ENCODE measurements at regions not wholly inside any gene's neighbourhood (a gene's known extent, or its start where the extent isn't known, plus 50 kb on each side); places are given as distances from the start of the nearest gene placed in this dataset.

DNA sequence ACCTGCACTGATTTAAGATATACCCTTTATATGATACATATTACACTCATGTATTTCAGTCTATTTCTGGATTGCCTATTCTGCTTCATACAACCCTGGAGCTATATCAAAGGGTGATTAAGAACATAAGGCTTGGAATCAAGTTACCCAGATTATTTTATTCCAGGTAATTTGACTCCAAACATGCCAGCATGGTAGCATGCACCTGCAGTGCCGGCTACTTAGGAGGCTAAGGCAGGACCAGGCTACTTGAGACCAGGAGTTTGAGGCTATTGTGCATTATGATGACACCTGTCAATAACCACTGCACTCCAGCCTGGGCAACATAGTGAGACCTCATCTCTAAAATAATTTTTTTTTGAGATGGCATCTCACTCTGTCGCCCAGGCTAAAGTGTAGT is 50.4 kb upstream of the NEO1 start:
- DNase-seq (ENCODE audit: low spot score), result no peak

DNA sequence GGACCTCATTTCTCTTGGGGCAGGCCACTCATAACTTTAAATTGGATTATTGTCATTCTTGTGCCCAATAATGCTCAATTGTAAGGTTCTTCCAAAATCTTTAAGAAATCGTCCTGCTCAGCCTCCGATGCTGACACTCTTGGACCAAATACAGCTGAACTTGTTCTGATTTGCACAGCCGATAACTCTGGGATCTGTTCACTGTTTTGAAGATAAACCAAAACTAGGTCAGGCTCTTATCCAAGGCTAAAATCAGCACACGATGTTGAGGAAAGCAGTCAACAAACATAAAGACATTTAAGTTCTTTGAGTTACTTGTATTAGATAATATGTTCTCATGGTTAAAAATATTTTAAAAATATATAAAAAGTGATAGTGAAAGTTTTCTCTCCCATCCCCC is 52.0 kb upstream of the NEO1 start:
- no peak for DNase-seq (ENCODE audit: low spot score)

DNA sequence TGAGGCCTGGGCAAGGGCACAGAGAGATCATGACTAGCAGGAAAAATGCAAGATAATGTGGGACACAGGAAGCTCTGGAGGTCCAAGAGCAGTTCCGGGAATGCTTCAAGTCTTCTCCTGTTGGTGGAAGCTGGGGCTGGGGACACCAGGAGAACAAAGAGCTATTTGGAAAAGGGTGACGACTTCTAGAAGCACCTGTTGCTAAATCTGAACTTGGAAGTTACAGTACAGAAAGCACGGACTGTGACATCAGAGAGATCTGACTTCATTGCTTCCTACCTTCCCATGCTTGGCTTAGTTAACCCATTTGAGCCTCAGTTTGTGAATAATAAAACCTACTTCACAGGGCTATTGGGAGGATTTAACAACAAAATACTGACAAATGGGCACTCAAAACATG is 52.7 kb upstream of the NEO1 start:
- DNase-seq (ENCODE audit: low spot score), result no peak

DNA sequence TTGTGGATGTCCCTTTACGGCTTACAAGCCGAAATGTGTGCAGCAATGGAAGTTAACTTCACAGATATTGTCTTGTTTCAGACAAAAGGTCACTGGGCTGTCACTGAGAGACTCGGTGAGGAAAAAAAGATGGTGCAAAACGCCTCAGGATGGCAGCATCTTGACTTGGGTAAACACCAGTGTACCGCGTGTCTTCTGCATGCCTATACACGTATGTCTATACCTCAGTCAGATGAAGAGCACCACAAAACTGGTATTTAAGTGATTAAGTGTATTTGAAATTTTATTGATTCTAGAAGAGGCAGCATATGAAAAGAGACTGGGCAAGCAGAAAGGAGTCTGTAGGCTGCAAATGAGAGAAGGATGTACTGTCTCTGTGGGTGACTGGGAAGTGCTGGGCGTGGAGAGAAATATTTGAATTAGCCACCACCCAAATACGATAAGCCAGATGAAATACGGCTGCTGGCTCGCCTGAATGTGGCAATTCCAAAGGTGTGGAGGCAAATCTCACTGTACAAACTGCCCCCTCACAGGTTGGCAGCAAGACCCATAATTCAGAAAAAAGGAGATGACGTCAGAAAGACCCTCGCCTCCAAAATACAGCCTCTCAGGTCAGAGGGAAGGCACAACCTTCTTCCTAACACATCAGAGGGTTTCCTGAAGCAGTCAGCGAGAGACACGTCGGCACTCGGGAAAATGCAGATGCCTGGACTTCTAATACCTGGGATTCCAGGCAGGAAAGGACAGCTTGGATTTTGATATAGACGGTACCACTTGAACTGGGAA is 53.4 kb upstream of the NEO1 start:
- DNase-seq (ENCODE audit: low spot score), result no peak

DNA sequence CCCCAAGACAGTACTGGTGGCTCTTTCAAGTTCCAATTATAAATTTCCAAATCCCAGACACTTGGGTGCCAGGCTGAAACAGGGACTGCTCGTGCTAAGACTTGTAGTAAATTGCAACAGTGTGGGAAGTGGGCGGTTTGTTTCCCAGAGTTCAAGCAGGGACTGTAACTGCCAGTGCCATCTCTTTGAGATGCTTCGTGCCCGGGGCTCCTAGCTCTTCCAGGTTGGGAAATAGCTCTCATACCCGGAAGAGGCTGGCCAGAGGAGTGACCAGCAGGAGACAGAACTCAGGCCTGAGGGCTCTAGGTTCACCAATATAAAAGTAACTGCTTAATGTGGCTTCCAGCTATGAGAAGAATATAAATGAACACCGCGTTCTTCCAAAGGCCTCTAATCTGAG is 54.0 kb upstream of the NEO1 start:
- no peak for DNase-seq (ENCODE audit: low spot score)

DNA sequence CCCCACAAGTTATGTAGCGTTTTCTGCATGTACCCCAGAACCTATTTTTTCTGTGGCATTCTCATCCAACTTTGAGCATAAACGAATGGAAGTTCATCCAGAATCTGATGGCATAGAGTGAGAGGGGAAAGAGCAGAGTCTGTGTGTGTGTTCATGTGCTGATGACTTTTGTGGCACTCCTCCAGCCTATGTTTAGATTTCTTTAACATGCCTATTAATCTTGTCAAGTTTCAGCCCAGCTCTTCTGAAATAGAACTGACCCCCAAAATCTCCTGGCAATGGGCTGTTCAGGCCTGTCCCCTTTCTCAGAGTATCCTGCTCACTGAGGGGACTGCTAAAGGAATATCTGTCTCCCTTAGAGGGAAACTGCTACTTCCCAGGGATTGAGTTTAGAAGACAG is 56.4 kb upstream of the NEO1 start:
- no peak for DNase-seq (ENCODE audit: low spot score)

DNA sequence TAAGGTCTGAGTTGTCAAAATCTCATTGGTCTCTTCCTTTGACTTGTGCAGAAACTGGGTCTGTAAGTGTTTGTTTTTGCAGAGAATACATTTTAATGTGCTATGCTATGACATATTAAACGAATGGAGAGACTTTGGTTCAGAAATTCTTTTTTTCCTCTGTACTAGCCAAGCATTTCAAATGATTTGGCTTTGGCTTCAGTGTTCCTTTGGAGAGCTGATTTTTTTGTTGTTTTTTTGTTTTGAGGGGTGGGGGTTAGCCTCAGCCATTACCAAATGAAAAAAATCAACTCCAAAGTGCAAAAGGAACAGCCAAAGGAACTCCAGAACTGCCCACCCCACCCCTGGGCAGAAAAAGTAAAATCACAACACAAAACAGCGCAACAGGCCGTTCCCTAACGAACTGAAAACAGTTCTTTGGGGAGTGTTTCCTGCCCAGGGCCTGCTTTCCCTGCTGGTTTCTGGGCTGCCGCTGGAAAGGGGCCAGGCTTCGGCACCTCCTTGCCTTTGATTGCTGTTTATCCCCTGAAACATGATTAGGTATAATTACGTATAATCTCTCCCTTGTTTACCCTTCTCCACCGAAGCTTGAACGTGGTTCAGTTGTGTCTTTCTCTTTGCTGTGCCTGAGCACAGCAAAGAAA is 57.6 kb upstream of the NEO1 start:
- DNase-seq (ENCODE audit: low spot score), result no peak

DNA sequence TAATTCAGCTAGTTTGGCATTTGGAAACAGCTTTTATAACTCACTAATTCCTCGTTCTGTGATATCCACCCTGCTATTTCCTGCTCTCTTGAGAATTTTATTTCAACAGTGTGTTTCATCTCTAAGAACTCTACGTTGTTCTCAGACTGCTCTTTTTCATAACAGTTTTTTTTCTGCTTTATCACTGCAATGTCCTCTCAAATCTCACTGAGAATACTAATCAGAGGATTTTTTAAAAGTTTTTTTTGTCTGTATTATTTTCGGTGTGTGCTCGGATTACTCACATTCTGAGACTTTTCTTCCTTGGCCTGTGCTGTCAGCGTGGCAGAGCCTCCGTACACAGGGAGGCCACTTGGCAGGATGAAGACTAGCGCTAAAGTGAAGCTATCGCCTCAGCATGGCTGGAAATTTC is 59.4 kb upstream of the NEO1 start:
- no peak for DNase-seq (ENCODE audit: low spot score)

DNA sequence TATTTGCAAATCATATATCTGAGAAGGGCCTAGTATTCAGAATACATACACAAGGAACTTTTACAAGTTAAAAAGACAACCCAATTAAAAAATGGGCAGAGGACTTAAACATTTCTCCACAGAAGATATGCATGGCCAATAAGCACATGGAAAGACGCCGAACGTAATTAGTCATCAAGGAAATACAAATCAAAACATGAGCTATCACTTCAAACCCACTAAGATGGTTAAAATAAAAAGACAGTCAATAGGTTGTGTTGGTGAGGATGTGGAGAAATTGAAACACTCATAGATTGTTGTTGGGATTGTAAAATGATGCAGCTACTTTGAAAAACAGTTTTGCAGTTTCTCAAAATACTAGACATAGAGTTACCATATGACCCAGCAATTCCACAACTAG is 61.2 kb upstream of the NEO1 start:
- no peak for DNase-seq (ENCODE audit: low spot score)

DNA sequence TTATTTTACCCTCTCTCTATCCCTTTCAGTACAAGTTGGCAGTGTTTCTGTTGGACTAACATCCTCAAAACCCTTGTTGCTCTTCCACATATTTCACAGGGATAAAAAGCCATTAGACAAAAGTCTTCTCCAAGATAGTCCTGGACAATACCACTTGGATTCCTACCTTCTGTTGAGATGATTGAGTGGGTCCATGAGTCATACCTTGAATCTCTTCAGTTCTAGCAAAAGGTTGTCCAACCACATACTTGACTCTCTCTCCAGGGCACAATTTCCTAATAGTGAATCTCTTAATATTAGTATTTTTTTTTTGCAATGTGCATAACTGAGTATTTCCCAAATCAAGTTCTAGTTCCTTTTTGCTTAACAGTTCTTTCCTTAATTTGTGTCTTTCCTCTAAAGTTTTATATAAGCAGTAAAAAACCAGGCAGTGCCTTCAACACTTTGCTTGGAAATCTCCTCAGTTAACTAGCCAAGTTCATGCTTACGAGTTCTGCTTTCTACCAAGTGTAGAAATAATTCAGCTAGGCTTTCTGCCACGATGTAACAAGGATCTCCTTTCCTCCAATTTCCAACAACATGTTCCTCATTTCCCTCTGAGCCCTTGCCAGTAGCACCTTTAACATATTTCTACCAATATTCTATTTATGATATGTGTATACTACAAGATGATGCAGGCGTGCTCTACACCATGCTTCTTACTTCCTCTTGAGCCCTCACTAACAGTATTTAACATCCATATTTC is 68.3 kb upstream of the NEO1 start:
- DNase-seq (ENCODE audit: low spot score), result no peak

DNA sequence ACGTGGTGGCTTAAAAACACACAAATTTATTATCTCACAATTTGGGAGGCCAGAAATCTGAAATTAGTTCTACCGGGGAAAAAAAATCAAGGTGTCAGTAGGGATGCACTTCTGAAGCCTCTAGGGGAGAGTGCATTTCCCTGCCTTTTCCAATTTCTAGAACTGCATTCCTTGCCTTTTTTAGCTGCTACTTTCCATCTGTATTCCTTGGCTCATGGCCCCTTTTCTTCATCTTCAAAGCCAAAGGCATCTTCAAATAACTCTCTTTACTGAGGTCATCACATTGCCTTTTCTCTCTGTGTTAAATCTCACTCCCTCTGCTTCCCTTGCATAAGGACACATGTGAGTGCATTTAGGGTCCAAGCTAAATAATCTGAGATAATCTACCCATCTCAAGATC is 69.5 kb upstream of the NEO1 start:
- no peak for DNase-seq (ENCODE audit: low spot score)

DNA sequence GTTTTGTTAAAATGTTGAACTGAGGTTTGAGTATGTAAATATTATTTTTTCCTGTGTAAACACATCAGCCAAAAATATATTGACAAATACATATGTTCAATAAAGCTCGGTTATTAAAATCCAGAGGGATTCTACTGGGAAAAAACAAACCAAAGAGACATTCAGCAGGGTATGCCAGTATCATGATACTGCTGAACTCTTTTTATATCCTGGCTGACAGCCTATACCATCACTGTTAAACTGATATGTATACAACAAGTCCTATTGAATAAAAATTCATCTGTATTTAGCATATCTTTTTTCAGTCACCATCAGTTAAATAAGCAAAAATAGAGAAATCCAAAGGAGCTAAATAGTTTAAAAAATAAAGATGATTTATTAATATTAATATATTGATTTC is 71.6 kb upstream of the NEO1 start:
- DNase-seq (ENCODE audit: low spot score), result no peak

DNA sequence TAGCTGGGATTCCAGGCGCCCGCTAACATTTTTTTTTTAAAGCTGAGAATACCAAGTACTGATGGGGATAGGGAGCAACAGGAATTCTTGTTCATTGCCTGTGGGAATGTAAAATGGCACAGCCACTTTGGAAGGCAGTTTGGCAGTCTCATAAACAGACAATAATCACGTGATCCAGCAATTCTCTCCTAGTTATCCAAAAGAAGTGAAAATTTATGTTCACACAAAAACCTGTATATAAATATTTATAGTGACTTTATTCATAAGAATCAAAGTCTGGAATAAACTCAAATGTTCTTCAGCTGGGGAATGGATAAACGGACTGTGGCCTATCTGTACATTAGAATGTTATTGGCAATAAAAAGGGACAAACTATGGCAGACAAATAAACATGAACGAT is 72.5 kb upstream of the NEO1 start:
- no peak for DNase-seq (ENCODE audit: low spot score)

DNA sequence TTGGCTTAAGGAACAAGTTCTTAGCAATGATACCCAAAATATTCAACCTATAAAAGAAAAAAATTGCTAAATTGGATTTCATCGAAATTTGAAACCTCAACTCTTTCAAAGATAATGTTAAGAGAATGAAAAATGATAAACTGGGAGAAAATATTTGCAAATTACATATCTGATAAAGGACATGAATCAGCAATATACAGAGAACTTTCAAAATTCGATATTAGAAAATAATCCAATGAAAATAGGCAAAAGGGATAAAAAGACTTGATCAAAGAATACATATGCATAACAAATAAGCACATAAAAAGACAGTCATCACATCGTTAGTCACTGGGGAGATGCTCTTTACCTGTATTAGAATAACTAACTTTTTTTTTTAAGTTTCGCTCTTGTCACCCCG is 73.0 kb upstream of the NEO1 start:
- no peak for DNase-seq (ENCODE audit: low spot score)

DNA sequence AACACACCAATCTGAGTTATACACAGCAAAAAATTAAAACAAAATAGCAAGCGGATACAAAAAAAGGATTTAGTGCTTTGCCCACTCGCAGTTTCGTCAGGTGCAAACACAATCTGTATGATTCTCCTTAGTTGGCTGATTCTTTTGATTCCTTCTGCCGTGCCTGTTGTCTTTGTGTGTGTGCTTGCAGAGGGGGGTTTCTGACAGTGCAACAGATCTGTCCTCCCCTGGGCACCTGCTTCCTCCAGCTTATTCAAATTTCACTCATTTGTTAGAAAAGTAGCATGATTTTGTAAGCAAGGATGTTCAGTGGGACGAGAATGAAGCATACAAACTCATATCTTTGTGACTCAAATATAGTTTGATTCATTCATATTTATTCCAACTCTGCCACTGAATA is 74.0 kb upstream of the NEO1 start:
- no peak for DNase-seq (ENCODE audit: low spot score)

DNA sequence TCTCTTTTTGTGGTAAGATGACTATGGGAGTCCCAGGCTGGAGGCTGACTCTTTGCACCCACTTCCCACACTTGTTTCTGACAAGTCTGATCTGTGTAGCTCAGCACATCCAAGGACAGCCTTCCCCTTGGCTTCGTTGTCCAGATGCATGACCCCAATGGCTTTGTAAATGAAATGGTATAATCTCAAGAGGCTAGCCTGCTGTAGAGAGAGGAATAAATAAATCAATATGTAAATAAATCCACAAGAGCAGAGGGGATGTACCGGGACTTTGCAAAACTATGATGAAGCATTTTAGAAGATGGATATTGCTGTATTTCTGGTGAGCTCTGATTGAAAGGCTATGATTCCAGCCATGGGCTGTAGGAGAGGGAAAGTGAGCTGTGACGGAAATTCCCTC is 79.9 kb upstream of the NEO1 start:
- DNase-seq (ENCODE audit: low spot score), result no peak

DNA sequence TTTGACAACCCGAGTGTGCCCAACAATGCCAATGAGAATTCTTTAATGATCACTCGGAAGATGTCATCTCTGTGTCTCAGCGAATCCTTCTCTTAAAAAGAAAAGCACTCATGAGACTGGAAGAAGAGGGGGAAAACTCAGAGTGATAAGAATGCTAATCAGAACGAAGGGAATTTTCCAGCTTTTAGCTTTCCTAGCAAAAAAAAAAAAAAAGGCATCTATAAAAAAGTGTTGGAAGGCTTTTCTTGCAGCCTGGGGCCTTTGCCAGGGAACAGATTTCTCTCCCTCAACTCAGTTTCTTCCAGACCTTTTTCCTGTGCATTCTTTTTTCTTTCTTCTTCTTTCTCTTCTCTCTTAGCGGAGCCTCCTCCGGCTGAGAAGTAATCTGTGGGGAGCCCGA is 80.5 kb upstream of the NEO1 start:
- no peak for DNase-seq (ENCODE audit: low spot score)

DNA sequence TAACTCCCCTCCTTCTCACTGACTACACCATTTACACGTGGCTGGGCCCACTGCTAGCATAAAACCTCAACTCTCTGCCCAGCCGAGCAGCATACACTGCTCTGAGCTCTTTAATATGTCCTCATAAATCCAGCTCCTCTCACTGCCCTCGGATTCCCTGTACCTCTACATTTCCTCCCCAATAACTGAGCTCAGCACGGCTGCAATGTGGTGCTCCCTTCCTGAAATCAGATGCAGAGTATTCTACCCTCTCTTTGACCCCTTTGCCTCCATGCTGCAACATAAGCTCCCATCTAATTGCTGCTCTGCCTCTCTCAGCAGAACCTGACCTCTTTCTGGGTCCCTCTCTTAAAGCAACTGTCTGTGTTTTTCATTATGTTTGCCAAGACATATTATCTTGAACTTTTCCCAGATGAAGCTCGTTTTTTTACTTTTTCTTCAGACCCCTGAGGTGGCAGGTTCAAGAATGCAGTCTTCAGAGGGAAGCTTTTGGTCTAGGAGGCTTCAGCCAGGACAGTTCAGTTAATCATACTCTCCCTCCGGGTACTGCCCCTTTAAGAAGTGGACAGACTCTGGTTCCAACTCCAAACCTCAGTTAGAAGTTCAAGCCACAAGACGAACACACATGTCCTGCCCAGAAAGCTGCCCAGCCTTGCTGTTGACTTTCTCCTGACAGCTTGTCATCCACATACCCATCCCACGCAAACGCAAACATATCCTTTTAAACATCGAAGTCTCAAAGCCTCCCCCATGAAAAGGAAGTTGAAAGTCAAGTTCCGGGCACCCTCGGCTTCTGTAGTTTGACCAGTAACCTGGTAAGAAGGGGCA is 81.1 kb upstream of the NEO1 start:
- no peak for DNase-seq (ENCODE audit: low spot score)

DNA sequence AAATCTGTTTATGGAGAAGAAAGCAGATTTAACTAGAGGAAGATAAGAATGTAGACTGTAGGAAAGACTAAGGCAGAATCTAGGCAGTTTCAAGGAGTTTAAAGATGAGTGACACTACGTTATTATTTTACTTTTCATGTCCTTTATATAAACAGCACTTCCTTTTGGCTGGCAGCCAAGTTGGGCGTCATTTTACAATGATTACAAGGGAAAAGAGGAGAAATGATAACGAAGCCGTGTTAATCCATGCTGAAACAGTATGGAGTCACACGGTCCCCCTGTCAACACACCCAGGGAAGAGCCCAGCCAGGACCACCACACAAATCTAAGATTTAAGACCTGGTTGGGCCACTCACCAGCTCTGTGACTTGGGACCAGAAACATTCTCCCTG is 83.7 kb upstream of the NEO1 start:
- no peak for DNase-seq (ENCODE audit: low spot score)

DNA sequence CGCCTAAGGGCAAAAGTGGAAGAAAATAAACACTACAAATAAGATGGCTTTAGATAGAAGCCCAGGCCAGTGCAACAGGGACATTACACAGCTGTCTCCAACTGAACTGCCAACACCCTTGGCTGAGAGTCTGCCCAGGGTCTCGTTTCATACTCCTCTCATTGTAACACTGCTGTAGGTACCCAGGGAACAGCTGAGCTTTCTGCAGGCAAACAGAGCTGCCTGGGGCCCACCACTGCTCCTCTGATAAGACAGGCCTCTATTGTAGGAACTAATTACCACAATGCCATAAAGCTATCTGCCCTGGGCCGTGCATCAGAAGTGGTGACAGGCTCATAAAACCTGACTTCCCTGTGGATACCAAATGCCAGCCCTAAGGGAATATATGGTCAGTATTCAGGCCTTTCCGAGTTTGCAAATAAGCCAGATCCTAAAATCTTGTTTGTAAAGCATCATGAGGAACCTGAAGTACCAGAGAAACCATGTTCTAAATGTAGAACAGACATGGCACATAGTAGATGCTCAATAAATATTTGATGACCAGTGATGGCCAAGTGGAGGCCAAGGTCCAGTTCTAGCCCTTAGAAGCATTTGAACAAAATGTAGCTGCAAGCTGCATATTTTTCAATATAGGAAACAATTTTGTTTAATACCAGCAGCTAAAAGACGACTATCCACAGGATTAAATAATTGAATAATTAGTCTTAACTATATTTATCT is 84.3 kb upstream of the NEO1 start:
- no peak for DNase-seq (ENCODE audit: low spot score)

DNA sequence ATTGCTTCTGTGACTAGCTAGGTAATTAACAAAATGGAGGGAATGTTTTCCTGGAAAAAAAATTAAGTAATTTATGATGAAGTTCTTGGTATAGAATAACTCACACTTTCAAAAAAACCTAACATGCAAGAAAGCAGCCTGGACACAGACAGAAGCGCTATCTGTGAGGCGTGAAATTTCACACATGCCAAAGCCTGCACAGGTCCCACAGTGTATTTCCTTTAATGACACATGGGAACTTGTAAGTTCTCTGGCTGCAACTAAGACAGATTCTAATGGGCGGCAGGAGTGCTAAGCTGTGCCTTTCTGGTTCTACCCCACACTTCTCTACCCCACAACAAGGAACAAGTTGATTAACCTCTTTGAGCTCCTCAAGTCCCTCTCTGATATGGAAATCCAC is 84.9 kb upstream of the NEO1 start:
- no peak for DNase-seq (ENCODE audit: low spot score)

DNA sequence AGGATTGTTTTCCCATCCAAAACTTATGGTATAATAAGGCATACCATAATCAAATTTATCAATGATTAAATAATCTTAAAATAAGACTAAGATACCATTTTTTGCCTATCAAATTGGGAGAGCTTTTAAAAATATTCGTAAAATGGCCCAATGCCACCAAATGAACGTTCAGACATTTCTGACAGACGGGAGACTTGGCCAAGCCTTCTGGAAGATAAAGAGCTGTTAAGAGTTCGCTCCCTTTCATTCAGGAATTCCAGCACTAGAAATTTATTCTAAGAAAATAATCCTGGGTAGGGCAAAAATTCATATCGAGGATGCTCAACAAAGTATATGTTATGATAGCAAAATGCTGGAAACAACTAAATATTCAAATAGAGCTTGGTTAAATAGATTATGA is 85.6 kb upstream of the NEO1 start:
- DNase-seq (ENCODE audit: low spot score), result no peak
